Immature natural killer cell (primary cell): ENCODE measurements at regions not wholly inside any gene's neighbourhood (a gene's known extent, or its start where the extent isn't known, plus 50 kb on each side); places are given as distances from the start of the nearest gene placed in this dataset.
"Not testable (repeated sequence)": the region's sequence is repeated elsewhere in the genome, so short reads cannot be mapped to it uniquely, and the experiment has no call there.

Source experiments
- DNase-seq, 3 donors: peaks; one replicate each; pipeline ENCODE4 v3.0.0; 2022; ENCODE audit warnings: mixed read lengths in 1 of 3
- H3K27ac Mint-ChIP-seq, 6 donors: one replicate each; pipeline ENCODE4 v1.8.0; 2020; ENCODE audit warnings: mixed read lengths in 6 of 6, mild to moderate bottlenecking in 5 of 6, inconsistent platforms in 4 of 6, moderate library complexity in 3 of 6
- H3K27me3 Mint-ChIP-seq, 3 donors: one replicate each; pipeline ENCODE4 v1.8.0; 2020 to 2021; ENCODE audit warnings: low read depth in 3 of 3, mild to moderate bottlenecking in 3 of 3, mixed read lengths in 3 of 3, moderate library complexity in 3 of 3, inconsistent platforms in 1 of 3
- H3K36me3 Mint-ChIP-seq, 3 donors: one replicate each; pipeline ENCODE4 v1.8.0; 2020; ENCODE audit warnings: mixed read lengths in 3 of 3, inconsistent platforms in 2 of 3, mild to moderate bottlenecking in 2 of 3
- H3K4me1 Mint-ChIP-seq, 2 donors: one replicate each; pipeline ENCODE4 v1.8.0; 2020; ENCODE audit warnings: inconsistent platforms in 2 of 2, mild to moderate bottlenecking in 2 of 2, mixed read lengths in 2 of 2, moderate library complexity in 1 of 2
- H3K4me3 Mint-ChIP-seq, 5 donors: one replicate each; pipeline ENCODE4 v1.8.0; 2020; ENCODE audit warnings: mild to moderate bottlenecking in 5 of 5, mixed read lengths in 5 of 5, inconsistent platforms in 3 of 5, moderate library complexity in 3 of 5
- H3K9me3 Mint-ChIP-seq, 6 donors: one replicate each; pipeline ENCODE4 v1.8.0; 2020; ENCODE audit warnings: mild to moderate bottlenecking in 6 of 6, mixed read lengths in 6 of 6, inconsistent platforms in 4 of 6, moderate library complexity in 3 of 6

DNA sequence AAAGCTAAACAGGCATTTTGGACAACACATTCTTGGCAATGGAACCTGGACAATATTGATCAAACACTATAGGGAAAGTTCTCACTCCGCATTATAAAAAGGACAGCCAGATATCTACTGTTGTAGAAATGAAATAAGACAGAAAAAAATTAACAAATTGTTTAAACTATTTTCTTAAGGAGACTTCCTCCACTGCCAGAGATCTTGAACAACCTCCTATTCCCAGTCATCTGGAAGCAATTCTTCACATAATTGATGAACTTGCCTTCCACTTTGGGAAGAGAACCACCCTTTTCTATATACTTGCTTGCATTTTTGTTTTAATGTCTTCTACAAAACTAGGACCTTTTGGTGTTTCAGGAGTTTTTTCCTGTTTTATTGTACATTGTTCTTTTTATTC is 216.1 kb downstream of the CASP12 start:
- Mint-ChIP-seq H3K4me3 (no peak overlapping the region), H3K9me3 (no peaks in the 10 kb centered on the region), H3K4me1 (peaks cover 14 to 31% of the 10 kb centered on the region in 2 donors), H3K36me3 (peaks cover 0 to 3% (median 0%) of the 10 kb centered on the region in 3 donors), H3K27ac (no peak overlapping the region), H3K27me3 (peaks cover 0 to 6% (median 2%) of the 10 kb centered on the region in 3 donors)
- DNase-seq, result no peak

DNA sequence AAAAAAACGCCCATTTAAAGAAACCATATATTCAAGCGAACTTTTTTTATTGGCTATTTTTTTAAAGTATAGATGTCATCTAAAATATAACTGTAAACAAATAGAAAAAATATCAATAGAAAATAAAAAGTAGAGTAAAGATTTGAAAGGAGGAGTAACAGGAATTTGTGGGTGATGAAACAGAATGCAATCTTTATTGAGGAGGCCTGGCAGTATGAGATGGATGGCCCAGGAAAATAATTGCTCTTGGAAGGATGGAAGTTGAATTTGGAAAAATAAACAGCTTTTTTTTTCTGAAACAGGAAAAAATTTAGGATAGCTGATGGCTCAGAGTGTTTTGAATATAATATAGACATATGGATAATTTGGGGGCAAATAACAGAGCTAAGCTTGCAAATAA is 219.0 kb downstream of the CASP12 start:
- Mint-ChIP-seq H3K4me1 (peaks cover 17 to 35% of the 10 kb centered on the region in 2 donors), H3K9me3 (peaks cover 0 to 6% (median 5%) of the 10 kb centered on the region in 6 donors), H3K27me3 (peaks cover 0 to 3% (median 0%) of the 10 kb centered on the region in 3 donors), H3K4me3 (no peak overlapping the region), H3K27ac (no peak overlapping the region), H3K36me3 (peaks cover 4% of the 10 kb centered on the region in 3 donors)
- DNase-seq, result no peak

DNA sequence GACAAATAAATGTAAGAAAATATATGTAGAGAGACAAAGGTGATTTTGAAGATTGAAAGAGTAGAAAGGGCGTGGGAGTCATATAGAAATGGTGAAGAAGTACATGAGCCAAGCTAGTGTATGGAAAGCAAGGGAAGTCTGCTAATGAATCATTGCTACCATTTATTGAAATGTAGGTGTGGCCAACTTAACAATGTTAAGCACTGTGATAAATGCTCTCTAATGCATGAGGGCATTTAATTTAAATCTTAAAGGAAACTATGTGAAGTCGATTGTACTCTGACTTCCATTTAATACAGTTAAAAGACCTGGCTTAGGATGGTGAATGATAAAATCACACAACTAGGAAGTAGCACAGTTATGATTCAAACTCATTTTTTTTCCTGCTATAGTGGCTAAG is 219.9 kb downstream of the CASP12 start:
- Mint-ChIP-seq H3K4me3 (no peak overlapping the region), H3K36me3 (peaks cover 4 to 10% (median 4%) of the 10 kb centered on the region in 3 donors), H3K4me1 (peaks cover 17 to 35% of the 10 kb centered on the region in 2 donors), H3K27me3 (peaks cover 0 to 3% (median 0%) of the 10 kb centered on the region in 3 donors), H3K9me3 (peaks cover 0 to 6% (median 5%) of the 10 kb centered on the region in 6 donors), H3K27ac (peak overlapping the region in 1 of 6 donors; percentile 40)
- DNase-seq, result no peak

DNA sequence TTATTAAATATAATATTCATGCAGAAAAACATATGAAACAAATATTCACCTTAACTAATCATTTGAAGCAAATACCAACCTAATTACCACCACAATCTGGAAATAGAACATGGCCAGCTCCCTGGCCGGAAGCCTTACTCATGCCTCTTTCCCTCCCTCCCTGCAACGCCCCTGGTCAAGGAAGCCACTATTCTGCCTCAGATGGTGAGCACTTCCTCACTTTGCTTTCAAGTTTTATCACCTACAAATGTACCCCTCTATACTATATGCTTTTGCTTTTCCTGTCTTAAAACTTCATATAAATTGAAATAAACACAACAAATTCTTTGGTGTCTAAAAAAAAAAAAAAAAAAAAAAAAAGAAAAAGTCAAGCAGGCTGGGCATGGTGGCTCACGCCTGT is 221.2 kb downstream of the CASP12 start:
- peak overlapping the region in 1 of 5 donors; percentile 50 for H3K4me3 Mint-ChIP-seq

DNA sequence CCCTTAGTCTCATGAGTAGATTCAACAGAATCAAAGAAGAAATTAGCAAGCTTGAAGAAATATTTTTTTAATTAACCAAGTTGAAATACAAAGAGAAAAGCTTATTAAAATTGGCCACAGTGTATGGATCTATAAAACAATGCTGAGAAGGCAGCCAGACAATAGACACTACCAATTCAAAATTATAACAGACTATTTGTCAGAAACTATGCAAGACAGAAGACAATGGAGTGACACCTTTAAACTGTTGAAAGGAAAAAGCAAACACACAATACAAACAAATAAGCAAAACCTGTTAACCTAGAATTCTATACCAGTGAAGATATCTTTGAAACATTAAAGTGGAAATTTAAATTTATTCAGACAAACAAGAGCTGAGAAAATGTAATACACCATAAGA is 225.4 kb downstream of the CASP12 start:
- peaks cover 20 to 36% of the 10 kb centered on the region in 2 donors for H3K4me1 Mint-ChIP-seq
- H3K36me3 Mint-ChIP-seq, result peaks cover 4 to 8% (median 7%) of the 10 kb centered on the region in 3 donors
- H3K4me3 Mint-ChIP-seq, result no peak overlapping the region
- H3K27ac Mint-ChIP-seq, result peak overlapping the region in 1 of 6 donors; percentile 5
- peaks cover 0 to 5% (median 4%) of the 10 kb centered on the region in 3 donors for H3K27me3 Mint-ChIP-seq
- DNase-seq, result no peak
- peaks cover 0 to 10% (median 5%) of the 10 kb centered on the region in 6 donors for H3K9me3 Mint-ChIP-seq

More for the DNA sequence above, 221.2 kb downstream of the CASP12 start:
- DNase-seq, H3K27ac Mint-ChIP-seq, H3K27me3 Mint-ChIP-seq, H3K36me3 Mint-ChIP-seq, H3K9me3 Mint-ChIP-seq: not testable (repeated sequence)
- H3K4me1 Mint-ChIP-seq, result peaks cover 17 to 31% of the 10 kb centered on the region in 2 donors

DNA sequence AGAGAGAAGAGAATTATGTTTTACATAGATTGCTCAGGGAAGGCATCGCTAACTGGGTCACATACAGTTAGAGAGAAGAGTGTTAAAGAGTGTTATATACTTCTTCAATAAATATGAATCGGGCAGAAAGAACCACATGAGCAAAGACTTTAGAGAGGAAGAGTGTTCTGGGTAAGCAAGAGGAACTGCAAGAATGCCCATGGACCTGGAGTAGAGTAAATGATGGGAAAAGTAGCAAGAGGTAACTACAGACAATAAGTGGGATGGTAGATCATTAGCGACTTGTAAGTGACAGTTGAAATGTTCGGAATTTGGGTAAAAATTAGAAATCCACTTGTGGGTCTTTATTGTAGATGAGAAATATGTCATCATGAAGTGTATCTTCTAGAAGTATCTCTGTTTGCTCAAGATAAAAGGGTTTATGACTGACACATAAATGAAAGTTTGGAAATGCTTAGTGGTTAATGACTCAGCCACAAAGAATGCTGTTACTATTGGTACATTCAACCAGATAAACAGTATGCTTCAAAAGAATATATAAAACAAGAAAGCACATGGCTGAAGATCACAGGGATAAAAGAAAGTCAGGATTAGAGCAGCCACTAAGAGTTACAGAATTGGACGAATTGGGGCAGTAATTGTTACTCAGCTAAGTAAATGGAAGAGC is 229.3 kb downstream of the CASP12 start:
- DNase-seq, result no peak
- Mint-ChIP-seq H3K27ac (peak overlapping the region in 3 of 6 donors; percentile 4 to 18 (median 14)), H3K27me3 (peaks cover 2 to 4% (median 2%) of the 10 kb centered on the region in 3 donors), H3K9me3 (peaks cover 0 to 4% (median 0%) of the 10 kb centered on the region in 6 donors), H3K36me3 (peaks cover 0 to 4% (median 3%) of the 10 kb centered on the region in 3 donors), H3K4me1 (peaks cover 12 to 24% of the 10 kb centered on the region in 2 donors), H3K4me3 (no peak overlapping the region)

DNA sequence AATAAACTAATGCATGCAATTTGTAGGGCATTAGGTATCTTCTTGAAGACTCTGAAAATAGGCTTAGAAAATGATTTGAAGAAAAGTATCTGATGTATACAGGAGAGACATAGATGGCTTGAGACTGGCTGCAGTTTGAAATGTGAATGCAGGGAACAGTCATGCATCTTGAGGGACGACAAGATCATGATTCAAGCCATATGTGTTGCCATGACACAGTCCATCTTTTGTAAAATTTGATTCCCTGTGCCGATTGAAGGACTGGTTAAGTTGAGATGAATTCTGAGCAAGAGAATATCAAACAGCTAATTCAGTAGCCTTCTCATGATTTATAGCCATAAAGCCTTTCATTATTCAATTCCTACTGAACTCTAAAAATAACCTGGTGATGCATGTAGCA is 231.6 kb downstream of the CASP12 start:
- no peak for DNase-seq
- Mint-ChIP-seq H3K4me1 (peaks cover 12 to 20% of the 10 kb centered on the region in 2 donors), H3K27ac (no peak overlapping the region), H3K27me3 (peaks cover 2 to 4% (median 2%) of the 10 kb centered on the region in 3 donors), H3K4me3 (no peak overlapping the region), H3K36me3 (no peaks in the 10 kb centered on the region), H3K9me3 (no peaks in the 10 kb centered on the region)

DNA sequence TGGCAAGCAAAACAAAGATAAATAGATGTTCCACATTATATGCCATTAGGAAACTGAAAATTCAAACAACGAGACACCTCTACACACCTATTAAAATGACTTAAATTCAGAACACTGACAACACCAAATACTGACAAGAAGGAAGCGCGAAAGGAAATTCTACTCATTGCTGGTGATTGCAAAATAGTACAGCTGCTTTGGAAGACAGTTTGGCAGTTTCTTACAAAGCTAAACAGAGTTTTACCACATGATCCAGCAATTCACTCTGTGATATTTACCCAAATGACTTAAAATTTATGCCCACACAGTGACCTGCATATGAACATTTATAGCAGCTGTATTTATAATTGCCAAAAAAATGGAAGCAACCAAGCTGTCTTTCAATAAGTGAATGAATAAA is 232.6 kb downstream of the CASP12 start:
- peaks cover 9 to 12% of the 10 kb centered on the region in 2 donors for H3K4me1 Mint-ChIP-seq
- peaks cover 2 to 4% (median 2%) of the 10 kb centered on the region in 3 donors for H3K27me3 Mint-ChIP-seq
- H3K27ac Mint-ChIP-seq, result no peak overlapping the region
- no peak overlapping the region for H3K4me3 Mint-ChIP-seq
- H3K36me3 Mint-ChIP-seq, result peaks cover 0 to 2% (median 0%) of the 10 kb centered on the region in 3 donors
- no peaks in the 10 kb centered on the region for H3K9me3 Mint-ChIP-seq
- DNase-seq, result no peak

DNA sequence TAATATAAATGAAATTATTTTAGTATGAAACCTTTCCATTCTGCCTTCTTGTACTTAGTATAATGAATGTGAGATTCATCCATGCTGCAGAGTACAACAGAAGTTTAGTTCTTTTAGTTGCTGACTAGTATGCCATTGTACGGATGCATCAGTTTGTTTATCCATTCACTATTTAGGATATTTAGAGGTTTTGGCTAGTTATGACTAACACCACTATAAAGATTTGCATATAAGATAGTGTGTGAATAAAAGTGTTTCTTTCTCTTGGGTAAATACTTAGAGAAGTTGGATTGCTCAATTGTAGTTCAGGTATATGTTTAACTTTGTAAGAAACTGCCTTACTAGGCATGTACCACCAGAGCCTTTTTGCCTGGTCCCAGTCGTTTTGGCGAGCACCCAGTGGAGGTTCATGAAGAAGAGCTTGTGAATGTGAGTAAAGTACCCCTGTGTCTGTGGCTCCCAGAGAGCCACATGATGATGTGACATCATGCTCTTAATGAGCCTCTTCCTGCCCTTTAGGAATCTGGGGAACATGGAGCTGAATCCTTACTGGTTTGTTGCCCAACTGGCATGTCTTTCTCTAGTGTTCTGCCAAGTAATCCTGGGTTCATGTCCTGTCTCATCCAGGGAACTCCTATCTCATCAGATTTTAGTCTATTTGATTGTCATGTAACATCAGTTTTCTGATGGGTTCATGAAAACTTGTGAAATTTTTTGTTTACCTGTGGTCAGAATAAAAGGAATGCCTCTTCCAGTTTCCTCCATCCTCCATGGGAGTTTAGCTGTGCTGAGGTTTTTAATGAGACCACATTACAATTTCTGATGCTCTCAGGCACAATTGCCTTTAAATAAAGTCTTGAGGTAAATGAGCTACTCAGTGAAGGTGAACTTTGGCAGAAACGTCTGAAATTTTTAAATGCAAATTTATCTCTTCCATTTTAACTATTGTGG is 234.8 kb downstream of the CASP12 start:
- H3K4me1 Mint-ChIP-seq, result peaks cover 0 to under 1% of the 10 kb centered on the region in 2 donors
- no peak for DNase-seq
- H3K27me3 Mint-ChIP-seq, result peaks cover 2 to 4% (median 2%) of the 10 kb centered on the region in 3 donors
- peaks cover 0 to 4% (median 3%) of the 10 kb centered on the region in 3 donors for H3K36me3 Mint-ChIP-seq
- no peak overlapping the region for H3K4me3 Mint-ChIP-seq
- no peaks in the 10 kb centered on the region for H3K9me3 Mint-ChIP-seq
- no peak overlapping the region for H3K27ac Mint-ChIP-seq

DNA sequence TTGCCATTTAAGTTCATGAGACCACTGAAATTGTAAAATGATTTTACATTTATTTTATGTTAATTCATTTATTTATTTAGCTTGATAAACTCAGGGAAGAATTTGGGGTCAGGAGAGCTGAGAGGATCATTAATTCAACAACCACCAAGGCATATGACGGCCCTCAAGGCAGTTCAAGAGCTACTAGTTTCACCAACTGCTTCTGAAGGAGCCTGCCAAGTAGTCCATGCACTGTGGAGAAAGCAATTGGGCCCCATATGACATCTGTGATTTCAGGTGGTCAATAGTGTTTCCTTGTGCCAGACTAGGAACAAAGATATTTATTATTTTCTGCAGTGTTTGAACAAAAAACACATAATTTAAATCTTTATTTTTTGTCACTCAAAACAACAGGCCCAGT is 236.4 kb downstream of the CASP12 start:
- Mint-ChIP-seq H3K4me1 (no peaks in the 10 kb centered on the region), H3K27ac (no peak overlapping the region), H3K9me3 (no peaks in the 10 kb centered on the region), H3K36me3 (peaks cover 0 to 4% (median 3%) of the 10 kb centered on the region in 3 donors), H3K4me3 (no peak overlapping the region), H3K27me3 (peaks cover 0 to 2% (median 0%) of the 10 kb centered on the region in 3 donors)
- no peak for DNase-seq

DNA sequence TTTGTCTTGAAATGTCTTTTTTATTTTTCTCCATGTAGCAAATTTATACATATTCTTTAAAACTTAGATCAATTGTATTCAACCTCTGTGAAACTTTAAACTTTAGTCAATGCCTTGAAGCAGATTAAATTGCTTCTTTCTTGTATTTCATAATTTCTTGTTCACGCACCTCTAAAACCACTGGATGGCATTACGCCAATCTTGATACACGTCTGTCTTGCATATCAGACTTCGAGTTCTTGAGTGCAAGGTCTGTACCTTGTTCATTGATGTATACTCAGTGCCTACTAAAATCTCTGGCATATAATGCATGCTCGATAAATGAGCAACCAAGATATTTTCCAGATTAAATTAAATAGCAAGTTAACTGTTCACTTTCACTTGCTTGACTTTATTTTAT is 236.8 kb downstream of the CASP12 start:
- Mint-ChIP-seq H3K4me1 (no peaks in the 10 kb centered on the region), H3K27ac (no peak overlapping the region), H3K27me3 (peaks cover 0 to 2% (median 0%) of the 10 kb centered on the region in 3 donors), H3K9me3 (no peaks in the 10 kb centered on the region), H3K4me3 (no peak overlapping the region), H3K36me3 (peaks cover 0 to 4% (median 3%) of the 10 kb centered on the region in 3 donors)
- DNase-seq, result no peak

DNA sequence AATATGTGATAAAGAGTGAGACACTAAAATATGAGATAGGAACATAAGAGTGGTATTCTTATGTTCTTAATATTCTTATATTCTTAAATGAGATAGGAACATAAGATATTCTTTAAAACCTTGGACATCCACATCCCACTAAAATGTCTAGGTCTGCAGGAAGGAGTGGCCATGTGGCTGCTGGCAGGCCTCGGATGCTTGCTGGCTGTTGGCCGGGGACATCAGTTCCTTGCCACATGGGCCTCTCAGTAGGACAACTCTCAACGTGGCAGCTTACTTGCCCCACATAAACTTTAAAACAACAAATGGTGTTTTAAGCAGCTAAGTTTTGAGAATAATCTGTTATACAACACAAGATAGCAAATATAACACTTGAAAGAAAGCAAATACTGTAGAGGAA is 240.1 kb downstream of the CASP12 start:
- Mint-ChIP-seq H3K4me3 (no peak overlapping the region), H3K27ac (no peak overlapping the region)

DNA sequence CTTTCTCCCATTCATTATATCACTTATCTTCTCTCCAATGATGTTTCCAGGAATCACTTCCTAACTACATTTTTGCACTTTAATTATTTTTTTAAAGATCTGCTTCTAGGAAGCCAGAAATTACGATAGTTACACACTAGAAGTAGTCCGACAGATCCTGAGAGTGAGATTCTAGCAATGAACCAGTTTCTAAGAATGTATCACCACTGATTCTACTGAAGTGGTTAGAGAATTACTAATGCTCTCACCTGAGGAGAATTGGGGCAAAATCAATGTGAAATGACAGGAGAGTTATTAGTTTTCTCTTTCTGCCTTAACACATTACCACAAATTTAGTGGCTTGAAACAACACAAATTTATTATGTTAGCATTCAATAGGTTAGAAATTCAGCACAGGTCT is 241.2 kb downstream of the CASP12 start:
- H3K9me3 Mint-ChIP-seq, result no peaks in the 10 kb centered on the region
- H3K4me3 Mint-ChIP-seq, result no peak overlapping the region
- H3K4me1 Mint-ChIP-seq, result peaks cover 11 to 20% of the 10 kb centered on the region in 2 donors
- no peak overlapping the region for H3K27ac Mint-ChIP-seq
- peaks cover 0 to 4% (median 3%) of the 10 kb centered on the region in 3 donors for H3K36me3 Mint-ChIP-seq
- H3K27me3 Mint-ChIP-seq, result peaks cover 2 to 6% (median 5%) of the 10 kb centered on the region in 3 donors
- DNase-seq, result no peak

More for the DNA sequence above, 240.1 kb downstream of the CASP12 start:
- Mint-ChIP-seq H3K4me1 (peaks cover 7 to 14% of the 10 kb centered on the region in 2 donors), H3K9me3 (no peaks in the 10 kb centered on the region), H3K27me3 (peaks cover 2 to 6% (median 5%) of the 10 kb centered on the region in 3 donors), H3K36me3 (peaks cover 0 to 4% (median 3%) of the 10 kb centered on the region in 3 donors)
- no peak for DNase-seq

DNA sequence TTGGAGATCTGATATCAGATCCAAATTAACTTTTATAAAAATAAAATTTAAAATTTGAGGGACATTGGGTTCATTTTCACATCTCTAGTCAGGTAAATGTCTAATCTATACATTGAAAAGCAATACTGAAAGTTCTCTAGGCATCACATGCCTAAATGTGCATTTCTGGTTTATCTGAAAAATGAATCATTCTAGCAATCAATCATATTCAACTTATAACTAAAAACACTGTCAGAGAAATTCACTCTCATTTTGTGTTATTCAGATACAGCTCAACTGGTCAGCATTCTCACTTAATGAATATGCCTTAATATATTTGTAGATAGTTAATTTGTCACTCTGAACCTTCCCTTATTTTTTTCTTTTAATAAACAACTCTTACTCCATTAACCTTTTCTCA is 243.2 kb downstream of the CASP12 start:
- no peak for DNase-seq
- Mint-ChIP-seq H3K36me3 (peaks cover 0 to 3% (median 0%) of the 10 kb centered on the region in 3 donors), H3K27ac (no peak overlapping the region), H3K4me3 (no peak overlapping the region), H3K9me3 (no peaks in the 10 kb centered on the region), H3K4me1 (peaks cover 11 to 20% of the 10 kb centered on the region in 2 donors), H3K27me3 (peaks cover 2 to 6% (median 5%) of the 10 kb centered on the region in 3 donors)
